Muscle layer of colon (tissue), 2 donors: ENCODE measurements at regions not wholly inside any gene's neighbourhood (a gene's known extent, or its start where the extent isn't known, plus 50 kb on each side); places are given as distances from the start of the nearest gene placed in this dataset.
A peak's percentile ranks its signal among the peaks of the same experiment; 100 is the strongest.

Experiments
- H3K27ac ChIP-seq: one replicate; pipeline ENCODE4 v1.7.0; 2013; ENCODE audit warnings: low read depth, mild to moderate bottlenecking, low read length, moderate library complexity
- H3K27me3 ChIP-seq, 2 donors: one replicate each; pipeline ENCODE4 v1.7.0; 2013; ENCODE audit warnings: low read length in 2 of 2, mild to moderate bottlenecking in 2 of 2; ENCODE audit not compliant: insufficient read depth in 2 of 2, control insufficient read depth in 1 of 2
- H3K36me3 ChIP-seq: one replicate; pipeline ENCODE4 v1.7.0; 2013; ENCODE audit warnings: mild to moderate bottlenecking, low read length; ENCODE audit not compliant: insufficient read depth
- H3K4me1 ChIP-seq: one replicate; pipeline ENCODE4 v1.7.0; 2013; ENCODE audit warnings: mild to moderate bottlenecking, low read length; ENCODE audit not compliant: insufficient read depth
- H3K4me3 ChIP-seq, 2 donors: one replicate each; pipeline ENCODE4 v1.7.0; 2013; ENCODE audit warnings: low read length in 2 of 2, low read depth in 1 of 2, mild to moderate bottlenecking in 1 of 2, moderate library complexity in 1 of 2
- H3K9ac ChIP-seq: one replicate; pipeline ENCODE4 v1.7.0; 2013; ENCODE audit warnings: low read length
- H3K9me3 ChIP-seq: one replicate; pipeline ENCODE4 v1.7.0; 2013; ENCODE audit warnings: mild to moderate bottlenecking, low read length
- donor health status: abdominal sarcoma.
- donor health status: Adenocarcinoma of cecum.

- Histone ChIP-seq H3K27me3 (no peaks in the 10 kb centered on the region), H3K36me3 (no peaks in the 10 kb centered on the region), H3K27ac (no peak overlapping the region), H3K9me3 (no peaks in the 10 kb centered on the region), H3K4me3 (no peak overlapping the region), H3K9ac (no peak overlapping the region), H3K4me1 (peaks cover 18% of the 10 kb centered on the region)
Measured at GRCh38 chr9:82584349-82584863, 478.5 kb downstream of the RASEF start.

GRCh38 chr9:82586918-82587356 lies 476.0 kb downstream of the RASEF start:
- Histone ChIP-seq H3K9me3 (no peaks in the 10 kb centered on the region), H3K4me3 (no peak overlapping the region), H3K36me3 (no peaks in the 10 kb centered on the region), H3K4me1 (peaks cover 18% of the 10 kb centered on the region), H3K27ac (no peak overlapping the region), H3K27me3 (no peaks in the 10 kb centered on the region), H3K9ac (no peak overlapping the region)

GRCh38 chr9:82588301-82589180 lies 474.4 kb downstream of the RASEF start:
- Histone ChIP-seq H3K27me3 (no peaks in the 10 kb centered on the region), H3K9me3 (no peaks in the 10 kb centered on the region), H3K4me3 (no peak overlapping the region), H3K36me3 (no peaks in the 10 kb centered on the region), H3K9ac (no peak overlapping the region), H3K27ac (no peak overlapping the region), H3K4me1 (peaks cover 16% of the 10 kb centered on the region)

GRCh38 chr9:82590845-82591244 lies 472.1 kb downstream of the RASEF start:
- Histone ChIP-seq H3K27ac (no peak overlapping the region), H3K9me3 (no peaks in the 10 kb centered on the region), H3K4me3 (no peak overlapping the region)

GRCh38 chr9:82593501-82593900 lies 469.4 kb downstream of the RASEF start:
- H3K27ac ChIP-seq = no peak overlapping the region
- no peaks in the 10 kb centered on the region for H3K9me3 ChIP-seq
- no peak overlapping the region for H3K9ac ChIP-seq
- no peaks in the 10 kb centered on the region for H3K27me3 ChIP-seq
- H3K36me3 ChIP-seq = no peaks in the 10 kb centered on the region
- peaks cover 15% of the 10 kb centered on the region for H3K4me1 ChIP-seq
- no peak overlapping the region for H3K4me3 ChIP-seq

More at GRCh38 chr9:82590845-82591244, 472.1 kb downstream of the RASEF start:
- Histone ChIP-seq H3K4me1 (peaks cover 13% of the 10 kb centered on the region), H3K9ac (no peak overlapping the region), H3K36me3 (no peaks in the 10 kb centered on the region), H3K27me3 (no peaks in the 10 kb centered on the region)

GRCh38 chr9:82597241-82598203 lies 465.4 kb downstream of the RASEF start:
- H3K4me1 ChIP-seq = peaks cover 45% of the 10 kb centered on the region
- H3K4me3 ChIP-seq = peak overlapping the region in 1 of 2 donors; percentile 7
- no peak overlapping the region for H3K9ac ChIP-seq

GRCh38 chr9:82598241-82599039 lies 464.5 kb downstream of the RASEF start:
- Histone ChIP-seq H3K27me3 (no peaks in the 10 kb centered on the region), H3K36me3 (no peaks in the 10 kb centered on the region), H3K9ac (no peak overlapping the region), H3K4me1 (peaks cover 45% of the 10 kb centered on the region), H3K27ac (no peak overlapping the region), H3K4me3 (no peak overlapping the region), H3K9me3 (no peaks in the 10 kb centered on the region)

More at GRCh38 chr9:82597241-82598203, 465.4 kb downstream of the RASEF start:
- no peaks in the 10 kb centered on the region for H3K27me3 ChIP-seq
- H3K36me3 ChIP-seq = no peaks in the 10 kb centered on the region
- no peaks in the 10 kb centered on the region for H3K9me3 ChIP-seq
- H3K27ac ChIP-seq = no peak overlapping the region

- Histone ChIP-seq H3K9ac (no peak overlapping the region), H3K4me1 (peaks cover 45% of the 10 kb centered on the region), H3K9me3 (no peaks in the 10 kb centered on the region), H3K27me3 (no peaks in the 10 kb centered on the region), H3K36me3 (no peaks in the 10 kb centered on the region), H3K4me3 (no peak overlapping the region), H3K27ac (no peak overlapping the region)
Measured at GRCh38 chr9:82599336-82599949, 463.5 kb downstream of the RASEF start.

GRCh38 chr9:82600536-82601292 lies 462.2 kb downstream of the RASEF start:
- Histone ChIP-seq H3K27ac (peak overlapping the region; percentile 13), H3K36me3 (no peaks in the 10 kb centered on the region), H3K4me1 (peaks cover 54% of the 10 kb centered on the region)

GRCh38 chr9:82601293-82601771 lies 461.6 kb downstream of the RASEF start:
- H3K27ac ChIP-seq = peak overlapping the region; percentile 13
- H3K4me1 ChIP-seq = peaks cover 60% of the 10 kb centered on the region

More at GRCh38 chr9:82600536-82601292, 462.2 kb downstream of the RASEF start:
- no peaks in the 10 kb centered on the region for H3K9me3 ChIP-seq
- H3K4me3 ChIP-seq = no peak overlapping the region
- no peak overlapping the region for H3K9ac ChIP-seq
- no peaks in the 10 kb centered on the region for H3K27me3 ChIP-seq

More at GRCh38 chr9:82601293-82601771, 461.6 kb downstream of the RASEF start:
- Histone ChIP-seq H3K4me3 (no peak overlapping the region), H3K9me3 (no peaks in the 10 kb centered on the region), H3K36me3 (no peaks in the 10 kb centered on the region), H3K9ac (no peak overlapping the region), H3K27me3 (no peaks in the 10 kb centered on the region)
